ENCODE measurements at regions not wholly inside any gene's neighbourhood (a gene's known extent, or its start where the extent isn't known, plus 50 kb on each side); places are given as distances from the start of the nearest gene placed in this dataset.

DNA sequence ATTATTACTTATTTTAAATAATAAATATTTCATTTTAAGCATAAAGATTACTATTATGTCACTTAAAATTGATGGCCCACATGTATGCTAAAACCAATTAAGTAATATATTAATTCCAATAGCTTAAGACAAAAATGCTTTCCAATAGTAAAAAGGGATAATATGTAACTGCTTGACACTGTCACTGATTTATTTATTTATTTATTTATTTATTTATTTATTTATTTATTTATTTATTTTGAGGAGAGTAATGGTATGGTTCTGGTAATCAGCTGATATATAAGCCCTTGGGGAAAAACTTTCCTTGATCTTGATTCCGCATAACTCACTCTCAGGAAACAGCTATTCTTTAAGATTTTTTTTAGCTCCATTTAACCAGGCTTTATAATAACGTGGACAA is 903.0 kb upstream of the ATXN8OS start:
- Histone ChIP-seq H2BK12ac (ENCODE audit: low read depth, low read length) (no peak overlapping the region), H4K20me1 (replicated peaks in 1 of 2; ENCODE audit: control insufficient read depth in 1 of 2, insufficient read depth in 2 of 2, low read length in 2 of 2) (no peaks in the 10 kb centered on the region), H2BK120ac (replicated peaks; ENCODE audit: low read depth, low read length) (no peak overlapping the region), H3K27me3 (replicated peaks in 1 of 4; ENCODE audit: control insufficient read depth in 3 of 4, extremely low read depth in 1 of 4, insufficient read depth in 3 of 4, low read length in 3 of 4) (no peaks in the 10 kb centered on the region), H4K91ac (replicated peaks; ENCODE audit: insufficient read length, low read length) (no peak overlapping the region), H2AK5ac (ENCODE audit: low read depth, low read length) (no peak overlapping the region), H3K79me1 (ENCODE audit: low read depth, low read length) (no peaks in the 10 kb centered on the region), H3K23ac (ENCODE audit: insufficient read length) (no peak overlapping the region), H2BK20ac (ENCODE audit: low read length) (no peak overlapping the region), H2AFZ (ENCODE audit: low read length) (no peak overlapping the region), H3K9me3 (ENCODE audit: insufficient read depth in 2 of 2, low read depth in 1 of 2, low read length in 1 of 2) (peaks cover 0 to 2% of the 10 kb centered on the region in 2 experiments; a peak in 1 of 4 replicates), H3K4me2 (ENCODE audit: insufficient read depth in 1 of 2, low read depth in 2 of 2, low read length in 2 of 2) (no peak overlapping the region), H3K27ac (ENCODE audit: low read depth, low read length) (no peak overlapping the region), H2BK5ac (ENCODE audit: low read depth, low read length) (no peak overlapping the region), H3K23me2 (ENCODE audit: low read depth, low read length) (no peaks in the 10 kb centered on the region), H2BK15ac (ENCODE audit: low read length) (no peak overlapping the region), H3K36me3 (ENCODE audit: control insufficient read depth in 2 of 4, insufficient read depth in 4 of 4, low read length in 3 of 4) (no peaks in the 10 kb centered on the region), H4K8ac (ENCODE audit: extremely low read depth, insufficient read depth, low read length) (no peak overlapping the region), H3K18ac (ENCODE audit: extremely low read depth, low read length) (no peak overlapping the region), H3K9ac (replicated peaks in 1 of 4; ENCODE audit: extremely low read depth in 1 of 4, low read depth in 3 of 4, low read length in 3 of 4) (no peak overlapping the region), H3K4me3 (ENCODE audit: extremely low read depth in 1 of 4, insufficient read depth in 2 of 4, low read depth in 3 of 4, low read length in 4 of 4) (no peak overlapping the region), H3K14ac (ENCODE audit: insufficient read length) (no peak overlapping the region), H3K4me1 (replicated peaks in 1 of 4; ENCODE audit: control insufficient read depth in 3 of 4, insufficient read depth in 4 of 4, low read length in 3 of 4) (no peaks in the 10 kb centered on the region; a peak in 1 of 7 replicates), H3K79me2 (ENCODE audit: control insufficient read depth in 1 of 2, insufficient read depth in 2 of 2, low read length in 2 of 2) (no peaks in the 10 kb centered on the region), H4K5ac (ENCODE audit: insufficient read length, low read depth, low read length) (no peak overlapping the region), H3K56ac (replicated peaks; ENCODE audit: insufficient read length, low read depth, low read length) (no peak overlapping the region), H3K4ac (replicated peaks; ENCODE audit: insufficient read length, low read depth, low read length) (no peak overlapping the region)
- FAIRE-seq (no peak), DNase-seq (ENCODE audit: low read depth in 1 of 2, low spot score in 2 of 2) (no peak)
- CTCF ChIA-PET (ENCODE audit: partially characterized antibody): no interaction called here
- WGBS, 2 experiments (ENCODE audit: extremely low coverage in 1 of 2, insufficient coverage in 1 of 2, insufficient read length in 1 of 2, insufficient replicate concordance in 2 of 2, low coverage in 1 of 2, low lambda C conversion rate in 2 of 2, missing lambda C conversion rate in 1 of 2): 67% methylated on average over 2 of the region's 2 CpGs; no CpG with 5 or more reads in 1 of the 2 experiments
- POLR2A ChIA-PET (ENCODE audit: partially characterized antibody): no interaction called here
- TF ChIP-seq TBP (IDR thresholded peaks at IDR 0.05; ENCODE audit: low read depth, low read length) (no peak), SIX5 (IDR thresholded peaks at IDR 0.05; ENCODE audit: low read depth, low read length) (no peak), USF2 (IDR thresholded peaks at IDR 0.05; ENCODE audit: low read length) (no peak), EP300 (IDR thresholded peaks at IDR 0.05; ENCODE audit: borderline replicate concordance in 1 of 2, low read depth in 2 of 2, low read length in 2 of 2) (no peak), HDAC2 (IDR thresholded peaks at IDR 0.05; ENCODE audit: borderline replicate concordance in 1 of 2, low read depth in 2 of 2, low read length in 2 of 2) (no peak), RBBP5 (IDR thresholded peaks at IDR 0.05; ENCODE audit: borderline replicate concordance, low read depth, low read length) (no peak)

All from H1 (cell line).